ENCODE measurements at regions not wholly inside any gene's neighbourhood (a gene's known extent, or its start where the extent isn't known, plus 50 kb on each side); places are given as distances from the start of the nearest gene placed in this dataset.
"Not testable (repeated sequence)": the region's sequence is repeated elsewhere in the genome, so short reads cannot be mapped to it uniquely, and the experiment has no call there.

- DNase-seq: no peak
Observed at GRCh38 chr12:127594351-127594970, 672.5 kb upstream of the TMEM132C start.

GRCh38 chr12:127595506-127595905, 671.5 kb upstream of the TMEM132C start:
- DNase-seq: no peak

GRCh38 chr12:127596891-127597290, 670.1 kb upstream of the TMEM132C start:
- DNase-seq: no peak

- DNase-seq: no peak
Observed at GRCh38 chr12:127599436-127599835, 667.5 kb upstream of the TMEM132C start.

- DNase-seq: no peak
Observed at GRCh38 chr12:127600211-127600610, 666.8 kb upstream of the TMEM132C start.

GRCh38 chr12:127606476-127607015, 660.4 kb upstream of the TMEM132C start:
- no peak for DNase-seq

- no peak for DNase-seq
Observed at GRCh38 chr12:127607146-127607725, 659.7 kb upstream of the TMEM132C start.

GRCh38 chr12:127608359-127608758, 658.6 kb upstream of the TMEM132C start:
- not testable (repeated sequence) for DNase-seq

- DNase-seq: no peak
Observed at GRCh38 chr12:127613056-127613455, 653.9 kb upstream of the TMEM132C start.

- peak; percentile 36 for DNase-seq
Observed at GRCh38 chr12:127619869-127620734, 646.9 kb upstream of the TMEM132C start.

GRCh38 chr12:127620735-127621355, 646.1 kb upstream of the TMEM132C start:
- DNase-seq: peak; percentile 81

- no peak for DNase-seq
Observed at GRCh38 chr12:127621366-127621765, 645.6 kb upstream of the TMEM132C start.

GRCh38 chr12:127623362-127623761, 643.6 kb upstream of the TMEM132C start:
- no peak for DNase-seq

- DNase-seq: no peak
Observed at GRCh38 chr12:127625176-127625771, 641.7 kb upstream of the TMEM132C start.

GRCh38 chr12:127628645-127629044, 638.3 kb upstream of the TMEM132C start:
- DNase-seq: no peak

- DNase-seq: peak; percentile 6
Observed at GRCh38 chr12:127629066-127629820, 637.7 kb upstream of the TMEM132C start.

GRCh38 chr12:127632461-127632860, 634.5 kb upstream of the TMEM132C start:
- DNase-seq: no peak

- DNase-seq: no peak
Observed at GRCh38 chr12:127635838-127636237, 631.1 kb upstream of the TMEM132C start.

GRCh38 chr12:127636882-127637281, 630.1 kb upstream of the TMEM132C start:
- DNase-seq: no peak

GRCh38 chr12:127640181-127640886, 626.6 kb upstream of the TMEM132C start:
- no peak for DNase-seq

GRCh38 chr12:127642208-127642607, 624.8 kb upstream of the TMEM132C start:
- DNase-seq: no peak

All from NCI-H1105 (cell line).